Loucy (cell line): ENCODE measurements at regions not wholly inside any gene's neighbourhood (a gene's known extent, or its start where the extent isn't known, plus 50 kb on each side); places are given as distances from the start of the nearest gene placed in this dataset.

Experiments
- CTCF ChIP-seq: fragments of 200-600 bp; sonication (generic); conservative IDR thresholded peaks from 2 replicates; pipeline ENCODE4 v1.5.1; 2014; ENCODE audit warnings: mild to moderate bottlenecking, antibody characterized with exemption, low read length
- EZH2phosphoT487 ChIP-seq: fragments of 200-600 bp; IDR thresholded peaks from 2 replicates; pipeline ENCODE4 v1.6.1; 2018; ENCODE audit warnings: antibody characterized with exemption, mild to moderate bottlenecking, moderate library complexity, borderline replicate concordance

DNA sequence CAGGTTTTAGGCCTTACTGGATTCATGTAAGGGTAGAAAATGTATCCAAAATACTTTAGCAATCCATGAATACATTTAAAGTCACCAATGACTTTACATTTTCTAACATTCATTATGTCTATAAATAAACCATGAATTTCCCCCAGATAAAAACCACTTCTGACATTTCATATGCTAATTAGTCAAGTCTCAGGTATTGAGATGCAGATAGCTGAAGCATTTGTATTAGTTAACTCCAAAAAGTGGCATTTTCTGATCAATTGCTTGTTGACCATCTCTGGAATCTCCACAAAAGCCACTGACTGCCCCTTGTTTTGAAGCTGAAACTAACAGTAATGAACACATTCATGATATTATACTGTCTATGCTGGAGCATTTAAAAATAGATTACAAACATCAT is 68.4 kb upstream of the RAP2B start:
- TF ChIP-seq CTCF, result no peak
- no peak for TF ChIP-seq EZH2phosphoT487
